ENCODE measurements at regions not wholly inside any gene's neighbourhood (a gene's known extent, or its start where the extent isn't known, plus 50 kb on each side); places are given as distances from the start of the nearest gene placed in this dataset.
"Not testable (repeated sequence)": the region's sequence is repeated elsewhere in the genome, so short reads cannot be mapped to it uniquely, and the experiment has no call there.

- no peaks in the 10 kb centered on the region for H3K36me3 Mint-ChIP-seq (ENCODE audit: insufficient read depth)
- no peak overlapping the region for H3K4me3 Mint-ChIP-seq
- H3K27me3 Mint-ChIP-seq = no peaks in the 10 kb centered on the region
- ATAC-seq (replicated peaks) (no peak), DNase-seq (no peak)
- no peaks in the 10 kb centered on the region for H3K4me1 Mint-ChIP-seq (ENCODE audit: low read depth in 2 of 2)
- H3K9me3 Mint-ChIP-seq = peaks cover 5 to 13% of the 10 kb centered on the region in 2 donors
- no peak overlapping the region for H3K27ac Mint-ChIP-seq
Measured at GRCh38 chr1:89436856-89437255, 73.0 kb downstream of the GBP6 start.

- not testable (repeated sequence) for H3K27me3 Mint-ChIP-seq; H3K27ac Mint-ChIP-seq; H3K36me3 Mint-ChIP-seq (ENCODE audit: insufficient read depth); H3K4me1 Mint-ChIP-seq (ENCODE audit: low read depth in 2 of 2); ATAC-seq (replicated peaks); H3K4me3 Mint-ChIP-seq; DNase-seq
- H3K9me3 Mint-ChIP-seq = peaks cover 5 to 13% of the 10 kb centered on the region in 2 donors
Measured at GRCh38 chr1:89438301-89438700, 74.4 kb downstream of the GBP6 start.

GRCh38 chr1:89440911-89441310 lies 77.1 kb downstream of the GBP6 start:
- ATAC-seq (replicated peaks) (no peak), DNase-seq (no peak)
- H3K36me3 Mint-ChIP-seq (ENCODE audit: insufficient read depth) = no peaks in the 10 kb centered on the region
- no peaks in the 10 kb centered on the region for H3K27me3 Mint-ChIP-seq
- no peaks in the 10 kb centered on the region for H3K4me1 Mint-ChIP-seq (ENCODE audit: low read depth in 2 of 2)
- H3K27ac Mint-ChIP-seq = no peak overlapping the region
- peaks cover 5 to 13% of the 10 kb centered on the region in 2 donors for H3K9me3 Mint-ChIP-seq
- no peak overlapping the region for H3K4me3 Mint-ChIP-seq

- DNase-seq (no peak), ATAC-seq (replicated peaks) (no peak)
- Mint-ChIP-seq H3K36me3 (ENCODE audit: insufficient read depth) (no peaks in the 10 kb centered on the region), H3K4me1 (ENCODE audit: low read depth in 2 of 2) (no peaks in the 10 kb centered on the region), H3K27me3 (no peaks in the 10 kb centered on the region), H3K4me3 (no peak overlapping the region), H3K27ac (no peak overlapping the region), H3K9me3 (no peaks in the 10 kb centered on the region)
Measured at GRCh38 chr1:89444791-89445190, 79.8 kb upstream of the LRRC8B start.

- H3K27me3 Mint-ChIP-seq = no peaks in the 10 kb centered on the region
- no peaks in the 10 kb centered on the region for H3K9me3 Mint-ChIP-seq
- DNase-seq (no peak), ATAC-seq (replicated peaks) (peak; percentile 31)
- no peaks in the 10 kb centered on the region for H3K36me3 Mint-ChIP-seq (ENCODE audit: insufficient read depth)
- no peak overlapping the region for H3K4me3 Mint-ChIP-seq
- peak overlapping the region in 1 of 2 donors; percentile 14 for H3K27ac Mint-ChIP-seq
- H3K4me1 Mint-ChIP-seq (ENCODE audit: low read depth in 2 of 2) = peaks cover 7 to 9% of the 10 kb centered on the region in 2 donors
Measured at GRCh38 chr1:89451011-89451410, 73.6 kb upstream of the LRRC8B start.

GRCh38 chr1:89453123-89453972 lies 71.3 kb upstream of the LRRC8B start:
- Mint-ChIP-seq H3K4me1 (ENCODE audit: low read depth in 2 of 2) (peaks cover 7 to 9% of the 10 kb centered on the region in 2 donors), H3K9me3 (no peaks in the 10 kb centered on the region), H3K4me3 (no peak overlapping the region), H3K27me3 (peaks cover 0 to 8% of the 10 kb centered on the region in 2 donors), H3K27ac (no peak overlapping the region), H3K36me3 (ENCODE audit: insufficient read depth) (no peaks in the 10 kb centered on the region)
- ATAC-seq (replicated peaks) (no peak), DNase-seq (no peak)

- Mint-ChIP-seq H3K36me3 (ENCODE audit: insufficient read depth) (no peaks in the 10 kb centered on the region), H3K27me3 (peaks cover under 1 to 15% of the 10 kb centered on the region in 2 donors), H3K9me3 (no peaks in the 10 kb centered on the region), H3K27ac (no peak overlapping the region), H3K4me1 (ENCODE audit: low read depth in 2 of 2) (peaks cover 7 to 9% of the 10 kb centered on the region in 2 donors), H3K4me3 (no peak overlapping the region)
- DNase-seq (peak; percentile 59 to 66 (median 64)), ATAC-seq (replicated peaks) (peak; percentile 92)
Measured at GRCh38 chr1:89454845-89455521, 69.6 kb upstream of the LRRC8B start.

GRCh38 chr1:89457046-89457445 lies 67.6 kb upstream of the LRRC8B start:
- H3K4me3 Mint-ChIP-seq = no peak overlapping the region
- H3K4me1 Mint-ChIP-seq (ENCODE audit: low read depth in 2 of 2) = peaks cover 0 to 4% of the 10 kb centered on the region in 2 donors
- no peak overlapping the region for H3K27ac Mint-ChIP-seq
- DNase-seq (no peak), ATAC-seq (replicated peaks) (no peak)
- no peaks in the 10 kb centered on the region for H3K36me3 Mint-ChIP-seq (ENCODE audit: insufficient read depth)
- H3K9me3 Mint-ChIP-seq = no peaks in the 10 kb centered on the region
- H3K27me3 Mint-ChIP-seq = peaks cover 20 to 35% of the 10 kb centered on the region in 2 donors

- Mint-ChIP-seq H3K4me3 (no peak overlapping the region), H3K27ac (no peak overlapping the region), H3K36me3 (ENCODE audit: insufficient read depth) (no peaks in the 10 kb centered on the region), H3K27me3 (peaks cover 30 to 56% of the 10 kb centered on the region in 2 donors), H3K9me3 (no peaks in the 10 kb centered on the region), H3K4me1 (ENCODE audit: low read depth in 2 of 2) (peaks cover 6 to 8% of the 10 kb centered on the region in 2 donors)
- DNase-seq (no peak), ATAC-seq (replicated peaks) (no peak)
Measured at GRCh38 chr1:89459081-89459480, 65.5 kb upstream of the LRRC8B start.

GRCh38 chr1:89460325-89460724 lies 64.3 kb upstream of the LRRC8B start:
- Mint-ChIP-seq H3K27me3 (peaks cover 41 to 61% of the 10 kb centered on the region in 2 donors), H3K4me1 (ENCODE audit: low read depth in 2 of 2) (peaks cover 6 to 9% of the 10 kb centered on the region in 2 donors), H3K4me3 (no peak overlapping the region), H3K9me3 (no peaks in the 10 kb centered on the region), H3K36me3 (ENCODE audit: insufficient read depth) (no peaks in the 10 kb centered on the region), H3K27ac (no peak overlapping the region)
- DNase-seq (no peak), ATAC-seq (replicated peaks) (no peak)

GRCh38 chr1:89462250-89462649 lies 62.4 kb upstream of the LRRC8B start:
- DNase-seq = no peak
- H3K9me3 Mint-ChIP-seq = no peaks in the 10 kb centered on the region
- H3K27ac Mint-ChIP-seq = no peak overlapping the region
- H3K27me3 Mint-ChIP-seq = peaks cover 51 to 73% of the 10 kb centered on the region in 2 donors
- no peak for ATAC-seq (replicated peaks)
- H3K36me3 Mint-ChIP-seq (ENCODE audit: insufficient read depth) = no peaks in the 10 kb centered on the region
- no peak overlapping the region for H3K4me3 Mint-ChIP-seq
- H3K4me1 Mint-ChIP-seq (ENCODE audit: low read depth in 2 of 2) = peaks cover 6 to 9% of the 10 kb centered on the region in 2 donors

- ATAC-seq (replicated peaks) (peak; percentile 61), DNase-seq (no peak)
- Mint-ChIP-seq H3K9me3 (no peaks in the 10 kb centered on the region), H3K27me3 (peaks cover 51 to 76% of the 10 kb centered on the region in 2 donors), H3K4me3 (no peak overlapping the region), H3K27ac (no peak overlapping the region), H3K4me1 (ENCODE audit: low read depth in 2 of 2) (peaks cover 6 to 9% of the 10 kb centered on the region in 2 donors), H3K36me3 (ENCODE audit: insufficient read depth) (no peaks in the 10 kb centered on the region)
Measured at GRCh38 chr1:89464008-89464407, 60.6 kb upstream of the LRRC8B start.

GRCh38 chr1:89465201-89465600 lies 59.4 kb upstream of the LRRC8B start:
- no peak overlapping the region for H3K27ac Mint-ChIP-seq
- no peaks in the 10 kb centered on the region for H3K9me3 Mint-ChIP-seq
- no peaks in the 10 kb centered on the region for H3K36me3 Mint-ChIP-seq (ENCODE audit: insufficient read depth)
- H3K4me1 Mint-ChIP-seq (ENCODE audit: low read depth in 2 of 2) = peaks cover 6 to 9% of the 10 kb centered on the region in 2 donors
- no peak overlapping the region for H3K4me3 Mint-ChIP-seq
- peaks cover 49 to 76% of the 10 kb centered on the region in 2 donors for H3K27me3 Mint-ChIP-seq
- ATAC-seq (replicated peaks) (peak; percentile 75), DNase-seq (no peak)
